ENCODE measurements at regions not wholly inside any gene's neighbourhood (a gene's known extent, or its start where the extent isn't known, plus 50 kb on each side); places are given as distances from the start of the nearest gene placed in this dataset.
A peak's percentile ranks its signal among the peaks of the same experiment; 100 is the strongest.
"Not testable (repeated sequence)": the region's sequence is repeated elsewhere in the genome, so short reads cannot be mapped to it uniquely, and the experiment has no call there.

GRCh38 chr7:101679653-101680173, 50.6 kb upstream of the MYL10 start:
- DNase-seq: not testable (repeated sequence)

- DNase-seq: no peak
Measured at GRCh38 chr7:101680406-101681145, 51.5 kb upstream of the MYL10 start.

GRCh38 chr7:101681170-101682007, 52.3 kb upstream of the MYL10 start:
- DNase-seq: no peak

- DNase-seq: no peak
Measured at GRCh38 chr7:101684983-101685330, 55.9 kb upstream of the MYL10 start.

- DNase-seq: no peak
Measured at GRCh38 chr7:101686030-101686429, 56.9 kb upstream of the MYL10 start.

GRCh38 chr7:101687081-101687480, 58.0 kb upstream of the MYL10 start:
- no peak for DNase-seq

- no peak for DNase-seq
Measured at GRCh38 chr7:101687791-101688182, 58.7 kb upstream of the MYL10 start.

GRCh38 chr7:101688183-101688831, 59.2 kb upstream of the MYL10 start:
- DNase-seq: peak; percentile 64 to 85

- no peak for DNase-seq
Measured at GRCh38 chr7:101688995-101689907, 60.2 kb upstream of the MYL10 start.

- DNase-seq: no peak
Measured at GRCh38 chr7:101690061-101690460, 61.0 kb upstream of the MYL10 start.

GRCh38 chr7:101691822-101692384, 62.8 kb upstream of the MYL10 start:
- DNase-seq: no peak

GRCh38 chr7:101693498-101694091, 64.5 kb upstream of the MYL10 start:
- no peak for DNase-seq

- DNase-seq: no peak
Measured at GRCh38 chr7:101698964-101699363, 69.9 kb upstream of the MYL10 start.

- DNase-seq: no peak
Measured at GRCh38 chr7:101699399-101699798, 70.3 kb upstream of the MYL10 start.

GRCh38 chr7:101699881-101700823, 71.1 kb upstream of the MYL10 start:
- no peak for DNase-seq

- DNase-seq: no peak
Measured at GRCh38 chr7:101701153-101701794, 72.2 kb upstream of the MYL10 start.

- no peak for DNase-seq
Measured at GRCh38 chr7:101702362-101702850, 73.3 kb upstream of the MYL10 start.

- DNase-seq: no peak
Measured at GRCh38 chr7:101705331-101705730, 76.2 kb upstream of the MYL10 start.

- no peak for DNase-seq
Measured at GRCh38 chr7:101707587-101707986, 78.5 kb upstream of the MYL10 start.

- no peak for DNase-seq
Measured at GRCh38 chr7:101708223-101708622, 79.1 kb upstream of the MYL10 start.

All from stimulated activated CD4-positive, alpha-beta T cell treated with anti-CD3 and anti-CD28 coated beads, Interleukin-4, amount 100 ng/mL, for 4 hours (primary cell).